ENCODE measurements at regions not wholly inside any gene's neighbourhood (a gene's known extent, or its start where the extent isn't known, plus 50 kb on each side); places are given as distances from the start of the nearest gene placed in this dataset.
"Not testable (repeated sequence)": the region's sequence is repeated elsewhere in the genome, so short reads cannot be mapped to it uniquely, and the experiment has no call there.

GRCh38 chr22:22785316-22786065, 102.1 kb upstream of the IGLL5 start:
- no peak for DNase-seq

DNA sequence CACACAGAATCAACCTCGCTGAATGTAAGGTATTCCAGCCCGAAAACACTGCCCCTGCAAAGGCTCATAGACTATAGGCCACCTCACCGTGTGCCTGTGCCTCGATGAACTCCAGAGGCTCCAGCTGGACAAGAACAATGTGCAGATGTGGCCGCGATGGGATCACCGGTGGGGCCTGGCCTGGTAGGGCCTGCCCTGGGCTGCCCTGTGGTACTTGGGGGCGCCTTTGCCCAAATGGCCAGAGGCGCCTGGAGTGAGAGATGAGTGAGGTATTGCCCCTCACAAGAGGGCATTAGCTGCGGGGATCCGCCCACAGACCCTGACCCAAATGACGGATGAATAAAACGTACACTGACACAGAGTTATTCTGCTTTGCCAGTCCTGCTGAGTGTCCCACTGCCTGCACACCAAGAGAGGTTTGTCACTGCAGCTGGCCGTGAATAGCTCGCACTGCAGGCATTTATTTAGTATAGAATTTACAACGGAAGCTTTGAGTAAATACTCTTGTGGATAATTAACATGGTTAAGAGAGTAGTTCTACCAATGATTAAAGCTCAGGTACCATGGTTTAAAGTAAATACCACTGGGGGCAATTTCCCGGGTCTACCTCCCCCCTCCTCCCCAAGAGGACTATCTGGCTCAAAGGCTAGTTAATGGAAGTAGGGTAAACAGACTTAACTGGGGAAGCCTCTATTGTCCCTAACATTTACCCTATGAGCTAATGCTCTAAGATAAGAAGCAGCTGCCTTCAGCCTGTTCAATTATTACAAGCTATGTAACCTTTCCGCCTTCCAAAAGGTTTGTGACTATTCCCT, 101.1 kb upstream of the IGLL5 start:
- DNase-seq = no peak

GRCh38 chr22:22787151-22787550, 100.5 kb upstream of the IGLL5 start:
- DNase-seq = no peak

DNA sequence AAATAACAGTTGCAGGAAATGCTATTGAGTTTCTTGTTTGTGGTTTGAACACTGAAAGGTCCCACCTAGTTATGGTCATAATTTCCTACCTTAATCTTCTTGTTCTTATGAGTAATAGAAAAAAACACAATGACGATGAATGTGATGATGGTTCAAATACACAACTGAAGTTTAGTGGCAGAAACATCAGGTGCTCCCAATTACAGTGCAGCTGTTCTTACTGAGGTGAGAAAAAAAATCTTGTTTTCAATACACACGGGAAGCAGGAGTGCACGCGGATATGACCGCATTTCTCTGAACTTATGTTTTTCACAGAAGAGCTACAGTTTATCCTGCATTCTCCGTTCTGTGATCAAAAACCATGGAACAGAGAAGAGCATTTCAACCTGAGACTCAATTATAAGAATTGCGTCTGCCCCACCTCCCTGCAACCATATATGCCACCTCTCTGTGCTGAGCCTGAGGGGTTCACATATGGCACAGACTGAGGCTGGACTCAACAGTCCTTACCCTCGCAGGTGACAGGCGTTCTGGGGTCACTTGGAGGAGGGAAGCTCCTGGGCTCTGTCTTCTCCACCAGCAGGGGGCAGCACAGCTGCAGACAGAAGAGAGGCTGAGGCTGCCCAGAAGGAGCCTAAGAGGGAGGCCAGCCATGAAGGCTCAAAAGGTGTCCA, 99.7 kb upstream of the IGLL5 start:
- DNase-seq = peak in 1 of 2 experiments; percentile 39

GRCh38 chr22:22788460-22789037, 99.1 kb upstream of the IGLL5 start:
- no peak for DNase-seq

DNA sequence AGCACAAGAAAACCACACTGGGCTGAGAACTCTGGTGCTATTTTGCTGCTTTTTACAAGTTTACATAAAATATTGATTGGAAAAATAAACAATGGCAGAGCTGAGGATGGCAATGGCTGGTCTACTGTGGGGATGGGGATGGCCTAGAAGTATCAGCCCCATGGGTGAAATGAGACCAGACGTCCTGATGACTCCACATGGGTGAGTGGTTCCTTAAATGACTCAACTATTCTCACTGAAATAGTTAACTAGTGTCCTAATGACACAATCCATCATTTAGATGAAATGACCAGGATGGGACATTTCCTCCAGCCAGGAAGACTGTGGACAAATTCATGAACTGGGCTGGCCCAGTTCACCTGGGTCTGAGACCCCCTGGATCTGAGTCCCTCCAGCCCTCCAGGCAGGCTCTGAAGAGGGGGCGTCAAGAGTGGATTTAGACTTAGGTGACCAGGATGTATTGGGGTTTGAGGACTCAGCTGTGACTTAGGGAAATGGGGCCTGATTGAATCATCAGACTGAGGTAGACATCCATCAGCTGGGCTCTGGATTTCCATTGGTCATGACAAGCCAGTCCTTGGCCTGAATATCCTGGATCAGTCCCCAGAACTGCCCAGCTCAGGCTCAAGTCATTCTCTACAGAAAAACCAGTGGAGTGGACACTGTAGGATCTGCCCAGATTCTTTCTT, 98.2 kb upstream of the IGLL5 start:
- no peak for DNase-seq

DNA sequence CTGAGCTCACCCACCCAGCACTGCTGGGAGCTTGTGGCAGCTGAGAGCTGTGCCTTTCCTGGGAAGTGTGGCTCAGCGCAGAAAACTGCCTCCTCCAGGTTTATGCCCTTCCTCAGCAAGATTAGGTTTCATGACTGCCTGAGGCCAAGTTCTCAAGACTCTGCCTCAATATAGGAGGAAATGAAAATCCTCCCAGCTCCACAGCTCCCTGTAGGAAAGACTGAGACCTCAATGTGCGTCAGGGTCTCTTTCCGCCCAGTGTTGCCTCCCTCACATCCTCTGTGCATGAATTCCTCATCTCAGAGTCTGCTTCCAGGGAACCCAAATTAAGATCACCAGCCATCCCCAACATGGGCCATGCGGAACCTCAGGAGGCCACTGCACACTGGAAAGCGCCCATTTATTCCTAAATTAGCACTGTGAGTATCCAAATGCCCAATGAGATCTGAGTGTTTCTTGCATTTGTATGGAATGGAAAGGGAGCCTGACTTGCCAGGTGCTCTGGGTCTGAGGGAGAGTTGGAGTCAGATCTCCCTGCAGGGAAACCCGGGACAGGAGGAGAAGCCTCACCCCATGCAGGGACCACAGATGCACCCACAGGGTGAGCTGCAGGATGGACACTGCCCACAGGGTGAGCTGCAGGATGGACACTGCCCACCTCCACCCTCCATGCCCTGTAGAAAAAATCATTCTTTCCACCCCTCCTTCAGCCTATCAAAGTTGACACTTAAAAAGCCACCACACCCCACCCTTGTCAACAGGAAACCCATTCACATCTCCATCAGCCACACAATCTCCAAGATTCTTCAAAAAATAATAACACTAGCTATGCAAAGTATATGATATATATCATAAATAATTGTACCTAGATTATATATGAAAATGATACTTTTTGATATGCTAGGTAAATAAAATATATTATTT, 97.4 kb upstream of the IGLL5 start:
- no peak for DNase-seq

- no peak for DNase-seq
These were observed 96.0 kb upstream of the IGLL5 start for GRCh38 chr22:22791438-22792181.

GRCh38 chr22:22792205-22792786, 95.3 kb upstream of the IGLL5 start:
- DNase-seq = not testable (repeated sequence)

- not testable (repeated sequence) for DNase-seq
These were observed 92.0 kb upstream of the IGLL5 start for GRCh38 chr22:22795639-22796038.

DNA sequence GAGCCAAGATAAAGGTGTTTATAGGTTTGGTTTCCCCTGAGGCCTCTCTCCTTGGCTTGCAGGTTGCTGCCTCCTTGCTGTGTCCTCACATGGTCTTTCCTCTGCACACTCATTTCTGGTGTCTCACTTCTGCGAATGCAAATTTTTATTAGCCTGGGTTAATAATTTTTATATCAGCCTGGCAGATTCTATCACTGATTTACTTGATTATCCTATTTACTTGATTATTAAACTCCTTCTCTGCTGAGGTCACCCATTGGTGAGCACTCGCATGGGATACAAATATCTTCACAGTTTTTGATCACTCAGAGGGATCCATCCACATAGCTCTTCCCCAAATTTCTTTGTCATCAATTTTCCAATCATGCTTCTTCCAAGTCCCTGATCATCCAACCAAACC, 90.9 kb upstream of the IGLL5 start:
- DNase-seq = no peak

DNA sequence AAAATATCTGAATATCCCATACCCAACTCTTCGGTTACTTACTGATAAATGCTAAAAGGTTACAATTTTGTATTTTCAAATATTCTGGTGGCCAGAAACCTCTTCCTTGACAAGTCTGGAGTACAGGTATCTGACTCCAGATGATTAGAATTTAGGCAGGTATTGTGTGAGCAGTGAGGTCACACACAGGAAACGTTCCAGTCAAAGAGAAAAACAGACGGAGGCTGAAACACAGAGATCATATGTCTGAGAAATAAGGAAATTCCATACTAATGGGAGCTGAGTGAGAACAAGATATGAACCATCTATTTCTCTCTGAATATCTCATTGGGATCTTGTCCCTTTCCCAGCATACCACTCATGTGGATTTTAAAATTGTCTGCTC, 89.4 kb upstream of the IGLL5 start:
- DNase-seq = no peak

GRCh38 chr22:22798716-22799115, 88.9 kb upstream of the IGLL5 start:
- DNase-seq = no peak

DNA sequence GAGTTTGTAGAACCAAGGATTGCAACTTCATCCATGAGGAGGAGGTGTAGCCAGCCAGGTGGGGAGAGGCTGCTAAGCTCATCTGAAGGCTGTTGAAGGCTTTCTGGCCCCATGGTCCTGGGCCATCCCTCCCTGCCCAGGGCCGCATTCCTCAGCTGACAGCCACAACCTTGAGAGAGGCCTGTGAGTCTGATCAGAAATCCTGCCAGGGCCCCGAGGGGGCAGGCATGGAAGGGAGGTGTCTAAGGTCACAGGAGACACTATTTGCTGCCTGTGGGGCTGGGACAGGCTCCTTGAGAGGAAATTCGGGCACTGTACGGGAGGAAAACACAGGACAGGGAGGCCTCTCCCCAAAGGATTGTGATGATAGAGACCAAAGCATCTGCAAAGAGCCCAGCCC, 88.1 kb upstream of the IGLL5 start:
- no peak for DNase-seq

- DNase-seq = no peak
These were observed 86.9 kb upstream of the IGLL5 start for GRCh38 chr22:22800716-22801115.

- no peak for DNase-seq
These were observed 85.2 kb upstream of the IGLL5 start for GRCh38 chr22:22802339-22802970.

DNA sequence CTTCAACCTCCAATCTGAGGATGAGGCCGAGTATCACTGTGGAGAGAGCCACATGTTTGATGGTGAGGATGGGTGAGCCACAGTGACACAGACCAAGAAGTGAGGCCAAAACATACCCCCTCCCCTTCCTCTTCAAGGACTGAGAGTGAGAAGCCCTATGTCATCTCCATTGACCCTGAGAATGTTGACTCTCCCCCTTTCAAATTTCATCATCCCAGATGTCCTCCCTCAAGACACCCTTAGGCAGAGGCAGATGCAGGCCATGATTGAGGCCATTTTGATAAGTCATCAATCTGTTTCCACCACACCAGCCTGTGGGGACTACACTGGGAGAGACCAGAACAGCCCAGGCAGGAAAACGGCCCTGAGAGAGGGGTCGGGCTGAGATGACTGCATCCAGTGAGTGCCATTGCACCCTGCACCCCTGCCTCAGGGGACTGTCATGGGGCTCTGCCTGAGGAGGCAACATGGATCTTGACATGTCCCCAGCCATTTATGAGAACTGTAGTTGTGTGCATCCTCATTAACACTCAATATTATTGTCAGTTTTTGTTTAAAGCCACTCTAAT, 84.2 kb upstream of the IGLL5 start:
- DNase-seq = no peak

DNA sequence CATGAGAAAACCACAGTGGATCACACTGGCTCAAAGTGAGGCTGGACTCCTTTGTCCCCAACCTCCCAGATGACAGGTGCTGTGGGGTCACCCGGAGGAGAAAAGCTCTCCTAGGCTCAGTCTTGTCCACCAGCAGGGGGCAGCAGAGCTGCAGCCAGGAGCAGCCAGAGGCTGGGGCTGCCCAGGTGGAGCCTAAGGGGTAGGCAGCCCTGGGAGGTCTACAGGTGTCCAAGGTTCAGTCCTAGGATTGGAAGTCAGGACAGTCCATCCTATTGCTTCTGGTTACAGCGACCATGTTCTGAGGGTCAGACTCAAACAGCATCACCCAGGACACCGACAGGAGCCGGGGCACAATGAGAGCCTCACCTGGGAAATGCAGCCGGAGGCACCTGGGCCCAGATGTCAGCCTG, 77.6 kb upstream of the IGLL5 start:
- peak in 1 of 2 experiments; percentile 32 for DNase-seq

DNA sequence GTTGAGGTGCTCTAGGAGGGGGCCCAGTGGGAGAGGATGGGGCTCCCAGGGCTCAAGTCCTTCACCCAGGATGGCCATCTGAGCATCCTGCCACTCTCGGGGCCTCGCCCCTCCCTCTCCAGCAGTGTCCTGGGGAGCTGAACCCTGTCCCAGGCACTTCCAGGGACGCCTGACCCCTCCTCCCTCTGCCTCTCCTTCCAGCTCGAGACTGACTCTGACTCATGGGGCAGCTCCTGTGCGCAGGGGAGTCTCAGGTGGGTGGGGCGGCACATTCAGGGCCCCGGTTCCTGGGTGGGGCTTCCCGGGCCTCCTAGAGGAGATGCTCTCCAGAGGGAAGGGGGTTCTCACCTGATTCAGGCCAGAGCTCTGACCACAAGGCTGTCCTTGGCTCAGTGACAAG, 77.1 kb upstream of the IGLL5 start:
- no peak for DNase-seq
